Activated naive CD8-positive, alpha-beta T cell treated with anti-CD3 and anti-CD28 coated beads, Interleukin-2, amount 50 U/mL, for 24 hours (primary cell): ENCODE measurements at regions not wholly inside any gene's neighbourhood (a gene's known extent, or its start where the extent isn't known, plus 50 kb on each side); places are given as distances from the start of the nearest gene placed in this dataset.

ENCODE experiments used
- ATAC-seq: fragments of 150-1000 bp; cut with Tn5 transposase; one replicate; pipeline ENCODE4 v1.10.0; 2021
- DNase-seq: peaks from one replicate; pipeline ENCODE4 v3.0.0; 2021
- H3K27ac Mint-ChIP-seq: one replicate; pipeline ENCODE4 v1.8.0; 2021; ENCODE audit warnings: mild to moderate bottlenecking, mixed read lengths
- H3K27me3 Mint-ChIP-seq: one replicate; pipeline ENCODE4 v1.8.0; 2021; ENCODE audit warnings: mixed read lengths
- H3K36me3 Mint-ChIP-seq: one replicate; pipeline ENCODE4 v1.8.0; 2021; ENCODE audit warnings: low read depth, mixed read lengths
- H3K4me1 Mint-ChIP-seq: one replicate; pipeline ENCODE4 v1.8.0; 2021; ENCODE audit warnings: mixed read lengths
- H3K4me3 Mint-ChIP-seq: one replicate; pipeline ENCODE4 v1.8.0; 2021; ENCODE audit warnings: mild to moderate bottlenecking, moderate library complexity, mixed read lengths
- H3K9me3 Mint-ChIP-seq: one replicate; pipeline ENCODE4 v1.8.0; 2021; ENCODE audit warnings: mixed read lengths

DNA sequence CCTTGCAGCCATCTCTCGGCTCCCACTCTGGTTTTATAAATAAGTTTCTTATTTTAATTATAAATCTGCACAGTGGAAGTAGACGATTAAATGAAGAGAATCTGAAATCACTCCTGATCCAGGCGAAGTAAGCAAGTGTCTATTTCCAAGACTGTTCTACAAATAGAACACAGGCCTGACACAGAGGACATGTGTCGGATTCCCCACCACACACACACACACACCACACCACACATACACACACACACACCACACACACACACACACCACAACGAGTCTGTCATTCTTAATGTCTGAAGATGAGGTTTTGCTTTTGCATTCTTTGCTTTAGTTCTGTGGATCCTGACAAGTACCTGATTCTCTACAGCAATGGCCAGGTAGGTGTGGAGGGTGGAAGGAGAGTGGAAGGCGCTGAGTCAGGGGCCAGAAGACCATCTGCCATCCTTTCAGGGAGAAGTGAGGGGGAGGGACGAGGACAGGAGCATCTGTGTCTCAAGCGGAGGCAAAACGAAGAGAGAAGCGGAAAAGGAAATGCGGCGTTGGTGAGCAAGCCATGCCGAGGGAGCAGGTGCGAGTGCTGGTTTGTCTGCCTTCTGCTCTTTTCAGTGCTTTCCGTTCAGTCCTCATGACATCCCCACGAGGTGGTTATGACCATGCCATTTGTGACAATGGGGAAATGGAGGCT is 110.2 kb downstream of the TEX26 start:
- DNase-seq (no peak), ATAC-seq (no peak)
- Mint-ChIP-seq H3K27me3 (peaks cover 27% of the 10 kb centered on the region), H3K4me3 (no peak overlapping the region), H3K36me3 (peaks cover 6% of the 10 kb centered on the region), H3K4me1 (peaks cover 77% of the 10 kb centered on the region), H3K27ac (peak overlapping the region; percentile 29), H3K9me3 (no peaks in the 10 kb centered on the region)

DNA sequence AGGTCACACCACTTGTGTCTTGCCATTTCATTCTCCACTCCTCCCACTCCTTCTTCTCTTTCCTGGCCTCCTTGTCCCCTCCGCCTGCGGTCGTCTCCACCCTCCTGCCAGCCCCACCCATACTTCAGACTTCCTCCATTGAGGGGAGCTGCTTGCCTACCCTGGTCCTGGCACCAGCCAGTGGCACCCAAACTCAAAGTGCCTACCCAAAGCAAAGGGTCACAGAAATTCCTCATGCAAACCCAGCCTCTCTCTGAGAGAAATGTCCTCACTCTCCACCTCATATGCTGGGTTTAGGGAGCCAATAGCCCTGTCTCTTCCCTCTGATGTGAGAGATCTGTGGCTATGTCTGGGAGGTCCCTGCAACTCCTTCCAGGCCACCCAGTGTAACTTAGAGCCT is 109.6 kb downstream of the TEX26 start:
- Mint-ChIP-seq H3K27me3 (peaks cover 28% of the 10 kb centered on the region), H3K36me3 (peaks cover 6% of the 10 kb centered on the region), H3K9me3 (no peaks in the 10 kb centered on the region), H3K27ac (peak overlapping the region; percentile 29), H3K4me1 (peaks cover 78% of the 10 kb centered on the region), H3K4me3 (no peak overlapping the region)
- ATAC-seq (no peak), DNase-seq (peak; percentile 14)

- peak; percentile 30 for DNase-seq
- Mint-ChIP-seq H3K27me3 (peaks cover 37% of the 10 kb centered on the region), H3K27ac (peak overlapping the region; percentile 88), H3K9me3 (no peaks in the 10 kb centered on the region), H3K4me1 (peaks cover 58% of the 10 kb centered on the region), H3K36me3 (peaks cover 6% of the 10 kb centered on the region), H3K4me3 (peak overlapping the region; percentile 60)
- peak; percentile 72 for ATAC-seq
Measured at GRCh38 chr13:31038834-31039552, 106.5 kb downstream of the TEX26 start.

GRCh38 chr13:31037874-31038500 is 105.5 kb downstream of the TEX26 start:
- Mint-ChIP-seq H3K4me3 (no peak overlapping the region), H3K27ac (no peak overlapping the region), H3K4me1 (peaks cover 48% of the 10 kb centered on the region), H3K36me3 (peaks cover 6% of the 10 kb centered on the region), H3K27me3 (peaks cover 37% of the 10 kb centered on the region), H3K9me3 (no peaks in the 10 kb centered on the region)
- DNase-seq (no peak), ATAC-seq (no peak)

- H3K27me3 Mint-ChIP-seq, result peaks cover 36% of the 10 kb centered on the region
- DNase-seq (no peak), ATAC-seq (no peak)
- H3K4me1 Mint-ChIP-seq, result peaks cover 38% of the 10 kb centered on the region
- H3K4me3 Mint-ChIP-seq, result no peak overlapping the region
- no peak overlapping the region for H3K27ac Mint-ChIP-seq
- peaks cover 6% of the 10 kb centered on the region for H3K36me3 Mint-ChIP-seq
- no peaks in the 10 kb centered on the region for H3K9me3 Mint-ChIP-seq
Measured at GRCh38 chr13:31036731-31037695, 104.6 kb downstream of the TEX26 start.

- H3K27ac Mint-ChIP-seq, result no peak overlapping the region
- ATAC-seq (no peak), DNase-seq (no peak)
- H3K9me3 Mint-ChIP-seq, result no peaks in the 10 kb centered on the region
- peaks cover 27% of the 10 kb centered on the region for H3K4me1 Mint-ChIP-seq
- H3K27me3 Mint-ChIP-seq, result peaks cover 35% of the 10 kb centered on the region
- H3K4me3 Mint-ChIP-seq, result no peak overlapping the region
- peaks cover 5% of the 10 kb centered on the region for H3K36me3 Mint-ChIP-seq
Measured at GRCh38 chr13:31035185-31035965, 102.9 kb downstream of the TEX26 start.

DNA sequence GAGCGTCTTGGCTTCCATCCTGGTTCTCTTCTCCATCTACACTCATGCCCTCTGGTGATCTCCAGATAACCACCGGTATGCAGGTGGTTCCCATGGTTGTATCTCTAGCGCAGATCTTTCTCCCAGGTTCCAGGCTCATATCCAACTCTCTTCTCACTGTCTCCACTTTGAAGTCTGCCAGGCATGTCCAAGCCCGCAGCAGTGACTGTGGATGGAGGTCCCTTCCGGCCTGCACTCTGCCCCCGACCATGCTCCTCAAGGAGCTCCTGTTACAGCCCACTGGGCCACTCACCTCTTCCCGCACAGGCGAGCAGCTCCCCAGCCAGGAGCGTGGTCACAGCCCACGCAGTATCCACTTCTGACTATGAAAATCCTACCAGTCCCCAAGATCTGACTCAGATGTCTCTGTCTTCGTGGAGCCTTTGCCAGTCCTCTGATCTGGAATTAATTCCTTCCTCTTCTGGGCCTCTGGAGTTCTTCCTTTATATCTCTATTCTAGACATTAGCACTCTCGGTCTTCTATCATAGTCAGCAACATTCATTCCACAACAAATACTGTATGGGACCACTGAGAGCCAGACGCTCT is 100.2 kb downstream of the TEX26 start:
- no peak for DNase-seq
- H3K27ac Mint-ChIP-seq, result no peak overlapping the region
- no peaks in the 10 kb centered on the region for H3K9me3 Mint-ChIP-seq
- peaks cover 6% of the 10 kb centered on the region for H3K4me1 Mint-ChIP-seq
- no peak overlapping the region for H3K4me3 Mint-ChIP-seq
- no peak for ATAC-seq
- H3K27me3 Mint-ChIP-seq, result peaks cover 23% of the 10 kb centered on the region
- H3K36me3 Mint-ChIP-seq, result no peaks in the 10 kb centered on the region

DNA sequence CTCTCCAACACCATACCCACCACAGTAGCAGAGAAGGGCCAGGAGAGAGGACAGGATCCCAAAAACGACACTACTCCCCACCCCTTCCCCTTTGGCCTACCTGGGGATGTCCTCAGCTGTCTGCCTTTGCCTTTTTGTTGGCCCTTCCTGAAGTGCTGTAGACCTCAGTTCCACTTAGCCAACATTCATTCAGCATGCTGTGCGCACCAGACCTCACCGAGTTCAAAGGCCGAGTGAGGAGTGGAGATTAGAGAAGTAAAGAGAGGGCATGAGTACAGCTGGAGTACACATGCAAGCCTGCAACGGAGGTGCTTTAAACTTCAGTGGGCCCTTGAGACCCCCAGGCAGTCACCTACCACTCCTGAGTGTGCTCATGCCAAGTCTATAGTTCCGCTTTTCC is 99.0 kb downstream of the TEX26 start:
- DNase-seq (no peak), ATAC-seq (no peak)
- Mint-ChIP-seq H3K27ac (no peak overlapping the region), H3K27me3 (peaks cover 22% of the 10 kb centered on the region), H3K4me1 (no peaks in the 10 kb centered on the region), H3K4me3 (no peak overlapping the region), H3K36me3 (no peaks in the 10 kb centered on the region), H3K9me3 (no peaks in the 10 kb centered on the region)

DNA sequence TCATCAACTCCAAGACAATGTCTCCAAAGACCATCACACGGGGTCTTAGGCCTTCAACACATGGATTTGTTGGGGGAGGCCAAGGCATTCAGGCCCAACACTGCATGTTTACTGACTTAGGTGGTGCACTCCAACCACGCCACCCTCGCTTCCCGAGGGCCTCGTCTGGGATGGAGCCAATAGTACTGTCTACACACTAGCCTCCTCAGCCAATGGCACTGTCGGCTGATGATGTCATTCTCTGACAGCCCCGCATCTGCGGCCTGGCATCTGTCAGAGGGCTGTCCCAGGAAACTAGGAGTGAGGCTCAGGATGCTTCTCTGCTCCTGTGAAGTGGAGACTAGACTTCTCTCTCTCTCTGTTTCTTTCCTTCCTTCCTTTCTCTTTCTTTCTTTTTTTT is 96.6 kb downstream of the TEX26 start:
- Mint-ChIP-seq H3K36me3 (no peaks in the 10 kb centered on the region), H3K27me3 (peaks cover 11% of the 10 kb centered on the region), H3K27ac (no peak overlapping the region), H3K4me3 (no peak overlapping the region), H3K4me1 (no peaks in the 10 kb centered on the region), H3K9me3 (no peaks in the 10 kb centered on the region)
- DNase-seq (no peak), ATAC-seq (no peak)

- Mint-ChIP-seq H3K9me3 (no peaks in the 10 kb centered on the region), H3K4me3 (no peak overlapping the region), H3K36me3 (no peaks in the 10 kb centered on the region), H3K4me1 (no peaks in the 10 kb centered on the region), H3K27me3 (peaks cover 20% of the 10 kb centered on the region), H3K27ac (no peak overlapping the region)
- no peak for DNase-seq
- ATAC-seq, result no peak
Measured at GRCh38 chr13:31027136-31027535, 94.7 kb downstream of the TEX26 start.
